ENCODE measurements at regions not wholly inside any gene's neighbourhood (a gene's known extent, or its start where the extent isn't known, plus 50 kb on each side); places are given as distances from the start of the nearest gene placed in this dataset.
"Not testable (repeated sequence)": the region's sequence is repeated elsewhere in the genome, so short reads cannot be mapped to it uniquely, and the experiment has no call there.

DNA sequence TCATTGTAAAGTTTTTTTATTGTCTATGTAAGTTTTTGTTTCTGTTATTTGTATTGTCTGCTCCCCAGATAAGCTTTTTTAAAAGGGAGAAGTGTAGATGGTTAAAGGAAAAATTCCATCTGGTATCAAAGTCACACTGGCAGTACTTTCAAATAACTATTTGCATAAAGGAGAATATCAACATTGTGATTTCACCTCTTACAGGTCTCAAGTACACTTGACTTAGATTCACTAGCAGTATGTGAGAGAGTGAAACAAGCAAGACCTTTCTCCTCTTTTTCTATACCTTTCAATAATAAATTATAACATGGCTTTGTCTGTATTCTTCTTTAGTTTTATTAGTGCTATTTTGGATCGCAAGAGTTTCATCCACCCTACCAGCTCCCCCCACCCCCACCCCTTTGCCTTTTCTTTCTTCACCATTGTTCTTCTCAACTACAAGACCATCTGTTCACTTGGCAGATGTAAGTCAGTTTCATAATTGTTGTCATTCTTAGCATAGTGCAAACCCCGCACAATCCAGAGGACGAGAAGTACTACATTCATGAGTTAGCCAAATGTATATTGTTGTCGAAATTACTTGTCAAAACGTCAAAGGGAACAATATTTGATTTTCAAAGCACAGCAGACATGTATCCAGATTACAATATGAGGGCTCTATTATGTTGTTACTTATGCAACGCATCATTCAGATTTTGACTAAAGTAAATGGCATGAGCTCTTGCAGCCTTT lies 602.7 kb upstream of the FLRT2 start:
- 75% methylated on average over 4 of the region's 6 CpGs for WGBS (ENCODE audit: insufficient coverage)
- H3K4me1 Mint-ChIP-seq: no peaks in the 10 kb centered on the region
- no peaks in the 10 kb centered on the region for H3K9me3 ChIP-seq
- no peak overlapping the region for H3K4me3 ChIP-seq (ENCODE audit: control insufficient read depth in 1 of 2, extremely low read depth in 1 of 2, low read length in 1 of 2)
- no peak for DNase-seq
- H3K36me3 Mint-ChIP-seq: no peaks in the 10 kb centered on the region
- no peak overlapping the region for H3K27ac ChIP-seq (ENCODE audit: low read length)
- ATAC-seq (replicated peaks in 1 of 4): no peak
- H3K36me3 ChIP-seq (ENCODE audit: control insufficient read depth in 2 of 2, extremely low read depth in 1 of 2, insufficient read depth in 1 of 2, low read length in 1 of 2): no peaks in the 10 kb centered on the region
- no peaks in the 10 kb centered on the region for H3K27me3 ChIP-seq (replicated peaks in 1 of 2; ENCODE audit: control insufficient read depth in 2 of 2, extremely low read depth in 1 of 2, insufficient read depth in 2 of 2, low read length in 1 of 2)
- POLR2A ChIA-PET: no interaction called here
- H3K4me3 Mint-ChIP-seq: no peak overlapping the region
- H3K4me1 ChIP-seq (ENCODE audit: control insufficient read depth in 1 of 2, extremely low read depth in 1 of 2, insufficient read depth in 2 of 2, low read length in 2 of 2): no peaks in the 10 kb centered on the region
- CTCF ChIA-PET: no interaction called here
- H3K9me3 Mint-ChIP-seq: peaks cover 15 to 22% (median 20%) of the 10 kb centered on the region in 3 donors
- H3K27me3 Mint-ChIP-seq: no peaks in the 10 kb centered on the region
- H3K27ac Mint-ChIP-seq: no peak overlapping the region

DNA sequence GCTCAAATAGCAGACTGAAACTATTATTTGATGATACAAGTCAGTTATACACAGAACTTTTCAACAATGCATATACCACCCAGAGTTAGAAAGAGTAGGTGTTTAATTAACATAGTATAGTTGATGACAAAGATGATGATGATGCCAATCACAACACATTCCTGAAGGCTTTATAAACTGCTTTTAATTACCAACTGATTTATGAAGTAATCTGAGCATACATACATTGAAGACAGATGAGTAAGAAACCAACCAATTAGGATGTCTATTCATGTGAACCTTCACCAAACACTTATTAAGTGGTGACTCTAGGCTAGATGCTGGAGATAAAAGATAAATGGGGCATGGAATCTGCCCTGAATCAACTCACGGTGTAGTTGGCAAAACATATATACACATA lies 600.9 kb upstream of the FLRT2 start:
- H3K27ac Mint-ChIP-seq: no peak overlapping the region
- no peaks in the 10 kb centered on the region for H3K36me3 Mint-ChIP-seq
- ChIA-PET CTCF (no interaction called here), POLR2A (no interaction called here)
- Histone ChIP-seq H3K4me1 (ENCODE audit: control insufficient read depth in 1 of 2, extremely low read depth in 1 of 2, insufficient read depth in 2 of 2, low read length in 2 of 2) (no peaks in the 10 kb centered on the region), H3K4me3 (ENCODE audit: control insufficient read depth in 1 of 2, extremely low read depth in 1 of 2, low read length in 1 of 2) (no peak overlapping the region), H3K27ac (ENCODE audit: low read length) (no peak overlapping the region), H3K36me3 (ENCODE audit: control insufficient read depth in 2 of 2, extremely low read depth in 1 of 2, insufficient read depth in 1 of 2, low read length in 1 of 2) (no peaks in the 10 kb centered on the region), H3K9me3 (no peaks in the 10 kb centered on the region), H3K27me3 (replicated peaks in 1 of 2; ENCODE audit: control insufficient read depth in 2 of 2, extremely low read depth in 1 of 2, insufficient read depth in 2 of 2, low read length in 1 of 2) (no peaks in the 10 kb centered on the region)
- H3K9me3 Mint-ChIP-seq: peaks cover 11 to 28% (median 26%) of the 10 kb centered on the region in 3 donors
- ATAC-seq (replicated peaks in 1 of 4) (no peak), DNase-seq (no peak)
- no CpG with 5 or more reads among the region's 1 CpG for WGBS (ENCODE audit: insufficient coverage)
- H3K4me1 Mint-ChIP-seq: no peaks in the 10 kb centered on the region
- H3K27me3 Mint-ChIP-seq: no peaks in the 10 kb centered on the region
- H3K4me3 Mint-ChIP-seq: no peak overlapping the region

DNA sequence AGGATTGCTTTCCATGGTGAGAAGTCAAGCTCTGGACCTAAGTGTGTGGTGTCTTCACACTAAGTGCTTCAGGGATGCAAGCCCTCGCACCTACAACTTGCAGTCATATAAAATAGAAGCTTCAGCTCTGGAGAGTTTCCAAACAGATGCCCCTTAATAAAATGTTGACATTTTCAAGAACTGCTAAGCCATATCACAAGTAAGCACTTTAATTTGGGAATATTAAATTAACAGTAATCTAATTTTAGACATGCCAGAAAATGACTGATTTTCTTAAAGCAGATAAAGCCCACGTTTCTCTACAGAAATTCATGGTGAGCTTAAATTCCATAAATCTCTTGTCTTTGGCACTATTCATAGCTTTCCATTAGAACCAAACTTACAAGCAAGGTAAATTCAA lies 600.1 kb upstream of the FLRT2 start:
- no peaks in the 10 kb centered on the region for H3K27me3 Mint-ChIP-seq
- ChIA-PET POLR2A (no interaction called here), CTCF (no interaction called here)
- WGBS (ENCODE audit: insufficient coverage): 40% methylated on average over 1 of the region's 2 CpGs
- DNase-seq (no peak), ATAC-seq (replicated peaks in 1 of 4) (no peak)
- no peak overlapping the region for H3K27ac Mint-ChIP-seq
- no peaks in the 10 kb centered on the region for H3K36me3 Mint-ChIP-seq
- no peaks in the 10 kb centered on the region for H3K27me3 ChIP-seq (replicated peaks in 1 of 2; ENCODE audit: control insufficient read depth in 2 of 2, extremely low read depth in 1 of 2, insufficient read depth in 2 of 2, low read length in 1 of 2)
- no peaks in the 10 kb centered on the region for H3K36me3 ChIP-seq (ENCODE audit: control insufficient read depth in 2 of 2, extremely low read depth in 1 of 2, insufficient read depth in 1 of 2, low read length in 1 of 2)
- H3K27ac ChIP-seq (ENCODE audit: low read length): no peak overlapping the region
- no peaks in the 10 kb centered on the region for H3K4me1 ChIP-seq (ENCODE audit: control insufficient read depth in 1 of 2, extremely low read depth in 1 of 2, insufficient read depth in 2 of 2, low read length in 2 of 2)
- no peak overlapping the region for H3K4me3 Mint-ChIP-seq
- peaks cover 8 to 28% (median 25%) of the 10 kb centered on the region in 3 donors for H3K9me3 Mint-ChIP-seq
- no peak overlapping the region for H3K4me3 ChIP-seq (ENCODE audit: control insufficient read depth in 1 of 2, extremely low read depth in 1 of 2, low read length in 1 of 2)
- no peaks in the 10 kb centered on the region for H3K9me3 ChIP-seq
- no peaks in the 10 kb centered on the region for H3K4me1 Mint-ChIP-seq

DNA sequence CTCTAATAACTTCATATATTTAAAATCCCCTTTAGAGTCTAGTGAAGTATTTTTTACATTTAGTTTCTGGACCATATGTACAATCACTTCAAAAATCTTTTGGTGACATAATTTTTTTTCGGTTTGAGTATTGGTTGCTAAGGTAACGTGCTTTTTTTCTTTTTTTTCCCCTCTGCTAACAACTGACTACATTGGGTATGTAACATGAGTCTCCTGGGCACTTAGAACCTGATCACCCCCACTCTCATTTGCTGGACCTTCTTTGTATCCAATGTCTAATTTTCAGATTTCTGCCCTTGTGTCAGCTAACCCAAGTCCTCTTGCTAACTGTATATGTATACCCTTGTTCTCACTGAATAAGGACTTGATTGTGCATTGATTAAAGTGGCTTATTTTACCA lies 592.9 kb upstream of the FLRT2 start:
- Mint-ChIP-seq H3K27me3 (no peaks in the 10 kb centered on the region), H3K4me1 (no peaks in the 10 kb centered on the region), H3K27ac (no peak overlapping the region), H3K9me3 (peaks cover 13 to 40% (median 35%) of the 10 kb centered on the region in 3 donors), H3K4me3 (no peak overlapping the region), H3K36me3 (no peaks in the 10 kb centered on the region)
- Histone ChIP-seq H3K4me1 (ENCODE audit: control insufficient read depth in 1 of 2, extremely low read depth in 1 of 2, insufficient read depth in 2 of 2, low read length in 2 of 2) (no peaks in the 10 kb centered on the region), H3K9me3 (no peaks in the 10 kb centered on the region), H3K27ac (ENCODE audit: low read length) (no peak overlapping the region), H3K4me3 (ENCODE audit: control insufficient read depth in 1 of 2, extremely low read depth in 1 of 2, low read length in 1 of 2) (no peak overlapping the region), H3K36me3 (ENCODE audit: control insufficient read depth in 2 of 2, extremely low read depth in 1 of 2, insufficient read depth in 1 of 2, low read length in 1 of 2) (no peaks in the 10 kb centered on the region), H3K27me3 (replicated peaks in 1 of 2; ENCODE audit: control insufficient read depth in 2 of 2, extremely low read depth in 1 of 2, insufficient read depth in 2 of 2, low read length in 1 of 2) (no peaks in the 10 kb centered on the region)
- CTCF ChIA-PET: interaction anchor here in 1 of 2 donors (0.7 kb wide), 1 partner anchor 245 kb away, joined by 3 read pairs; no protein-coding TSS in a partner anchor
- DNase-seq (no peak), ATAC-seq (replicated peaks in 1 of 4) (no peak)
- WGBS (ENCODE audit: insufficient coverage): no CpG with 5 or more reads among the region's 2 CpGs
- POLR2A ChIA-PET: no interaction called here

DNA sequence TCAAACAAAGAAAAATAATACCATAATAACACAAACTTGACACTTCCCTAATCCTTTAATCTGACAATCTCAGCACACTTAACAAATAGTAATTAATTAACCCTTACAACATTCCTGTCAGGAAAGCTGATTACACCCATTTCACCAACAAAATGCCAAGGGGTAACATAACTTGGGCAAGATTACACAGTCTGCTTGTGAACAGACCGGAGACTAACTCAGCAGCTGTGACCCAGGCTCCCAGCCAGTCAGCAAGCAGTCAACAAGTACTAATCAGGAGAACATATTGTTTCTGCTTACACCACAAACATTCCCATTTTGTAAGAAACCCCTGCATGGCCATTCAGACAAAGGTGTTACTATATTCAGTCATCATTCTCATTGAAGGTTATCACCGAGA lies 592.5 kb upstream of the FLRT2 start:
- ChIA-PET POLR2A (no interaction called here), CTCF (interaction anchor here in 1 of 2 donors (0.7 kb wide), 1 partner anchor 246 kb away, joined by 3 read pairs; no protein-coding TSS in a partner anchor)
- no peaks in the 10 kb centered on the region for H3K36me3 Mint-ChIP-seq
- H3K4me1 Mint-ChIP-seq: no peaks in the 10 kb centered on the region
- Histone ChIP-seq H3K27ac (ENCODE audit: low read length) (no peak overlapping the region), H3K4me3 (ENCODE audit: control insufficient read depth in 1 of 2, extremely low read depth in 1 of 2, low read length in 1 of 2) (no peak overlapping the region), H3K36me3 (ENCODE audit: control insufficient read depth in 2 of 2, extremely low read depth in 1 of 2, insufficient read depth in 1 of 2, low read length in 1 of 2) (no peaks in the 10 kb centered on the region), H3K9me3 (no peaks in the 10 kb centered on the region), H3K4me1 (ENCODE audit: control insufficient read depth in 1 of 2, extremely low read depth in 1 of 2, insufficient read depth in 2 of 2, low read length in 2 of 2) (no peaks in the 10 kb centered on the region), H3K27me3 (replicated peaks in 1 of 2; ENCODE audit: control insufficient read depth in 2 of 2, extremely low read depth in 1 of 2, insufficient read depth in 2 of 2, low read length in 1 of 2) (no peaks in the 10 kb centered on the region)
- peaks cover 13 to 36% (median 35%) of the 10 kb centered on the region in 3 donors for H3K9me3 Mint-ChIP-seq
- H3K4me3 Mint-ChIP-seq: no peak overlapping the region
- no peak for ATAC-seq (replicated peaks in 1 of 4)
- DNase-seq: no peak
- whole genome bisulfite sequencing (ENCODE audit: insufficient coverage): 88% methylated on average over 1 of the region's 2 CpGs
- no peaks in the 10 kb centered on the region for H3K27me3 Mint-ChIP-seq
- no peak overlapping the region for H3K27ac Mint-ChIP-seq

DNA sequence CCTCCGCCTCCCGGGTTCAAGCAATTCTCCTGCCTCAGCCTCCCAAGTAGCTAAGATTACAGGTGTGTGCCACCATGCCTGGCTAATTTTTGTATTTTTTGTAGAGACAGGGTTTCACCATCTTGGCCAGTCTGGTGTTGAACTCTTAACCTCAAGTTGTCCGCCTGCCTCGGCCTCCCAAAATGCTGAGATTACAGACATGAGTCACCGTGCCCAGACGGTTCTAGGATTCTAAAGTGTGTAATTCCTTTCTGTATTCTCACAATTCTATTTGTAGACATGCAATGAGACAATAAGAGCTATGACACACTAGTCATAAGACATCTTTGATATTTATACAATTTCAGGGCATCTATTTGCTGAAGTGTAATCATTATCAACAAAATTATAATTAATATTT lies 585.0 kb upstream of the FLRT2 start:
- H3K4me1 ChIP-seq (ENCODE audit: control insufficient read depth in 1 of 2, extremely low read depth in 1 of 2, insufficient read depth in 2 of 2, low read length in 2 of 2); H3K27me3 Mint-ChIP-seq; H3K4me1 Mint-ChIP-seq; H3K27ac ChIP-seq (ENCODE audit: low read length); ATAC-seq (replicated peaks in 1 of 4); CTCF ChIA-PET; H3K9me3 ChIP-seq; DNase-seq; H3K4me3 Mint-ChIP-seq; H3K4me3 ChIP-seq (ENCODE audit: control insufficient read depth in 1 of 2, extremely low read depth in 1 of 2, low read length in 1 of 2); H3K27me3 ChIP-seq (replicated peaks in 1 of 2; ENCODE audit: control insufficient read depth in 2 of 2, extremely low read depth in 1 of 2, insufficient read depth in 2 of 2, low read length in 1 of 2); H3K27ac Mint-ChIP-seq; H3K36me3 ChIP-seq (ENCODE audit: control insufficient read depth in 2 of 2, extremely low read depth in 1 of 2, insufficient read depth in 1 of 2, low read length in 1 of 2); H3K36me3 Mint-ChIP-seq; POLR2A ChIA-PET: not testable (repeated sequence)
- peaks cover 2 to 13% (median 6%) of the 10 kb centered on the region in 3 donors for H3K9me3 Mint-ChIP-seq
- WGBS (ENCODE audit: insufficient coverage): 90% methylated on average over 2 of the region's 6 CpGs
